Caco-2 (cell line): ENCODE measurements at regions not wholly inside any gene's neighbourhood (a gene's known extent, or its start where the extent isn't known, plus 50 kb on each side); places are given as distances from the start of the nearest gene placed in this dataset.

Experiments used
- BruUV-seq: library from RNA; stranded (reverse); fragments of 400-500 nt; replicated peaks from 2 replicates; lab custom pipeline; 2021; lab: Mats Ljungman, UMichigan
- CTCF ChIA-PET: fragments of 300-600 bp; sonication (Branson Sonifier 250); formaldehyde crosslinking; loops from one replicate; lab custom pipeline; 2022; ENCODE audit warnings: antibody characterized with exemption; lab: Charles Lee
- POLR2A ChIA-PET: fragments of 300-600 bp; sonication (Branson Sonifier 250); formaldehyde crosslinking; loops from one replicate; lab custom pipeline; 2022; ENCODE audit warnings: antibody characterized with exemption; lab: Charles Lee
- DNase-seq, 2 experiments: peaks; one replicate each; pipeline versions ENCODE4 v3.0.0 to v3.0.0-alpha.2; 2020 to 2022
- H3K27me3 ChIP-seq: replicated peaks from 2 replicates; pipeline ENCODE4 v1.6.0; 2011; ENCODE audit warnings: low read length; ENCODE audit not compliant: control insufficient read depth, insufficient read depth
- H3K36me3 ChIP-seq: 2 replicates; pipeline ENCODE4 v1.5.1; 2011; ENCODE audit warnings: low read length; ENCODE audit not compliant: control insufficient read depth, insufficient read depth
- H3K4me1 ChIP-seq: fragments of 250-450 bp; sonication (Bioruptor Pico); 2 replicates; pipeline ENCODE4 v1.5.1; 2020; ENCODE audit warnings: mild to moderate bottlenecking
- H3K4me3 ChIP-seq: 2 replicates; pipeline ENCODE4 v1.5.1; 2011; ENCODE audit warnings: low read depth, mild to moderate bottlenecking, control low read depth, low read length
- H3K9me3 ChIP-seq: fragments of 250-450 bp; sonication (Bioruptor Pico); 2 replicates; pipeline ENCODE4 v1.5.1; 2020; ENCODE audit warnings: mild to moderate bottlenecking, moderate library complexity
- H3K27ac Mint-ChIP-seq: one replicate; pipeline ENCODE4 v1.8.0; 2022; ENCODE audit warnings: mixed read lengths; ENCODE audit not compliant: unreplicated experiment
- H3K27me3 Mint-ChIP-seq: one replicate; pipeline ENCODE4 v1.8.0; 2022; ENCODE audit warnings: mixed read lengths; ENCODE audit not compliant: insufficient read depth, unreplicated experiment
- H3K36me3 Mint-ChIP-seq: one replicate; pipeline ENCODE4 v1.8.0; 2022; ENCODE audit warnings: mild to moderate bottlenecking, mixed read lengths; ENCODE audit not compliant: insufficient read depth, unreplicated experiment
- H3K4me1 Mint-ChIP-seq: one replicate; pipeline ENCODE4 v1.8.0; 2022; ENCODE audit warnings: low read depth, mixed read lengths; ENCODE audit not compliant: unreplicated experiment
- H3K4me3 Mint-ChIP-seq: one replicate; pipeline ENCODE4 v1.8.0; 2022; ENCODE audit warnings: mild to moderate bottlenecking, moderate library complexity, mixed read lengths; ENCODE audit not compliant: unreplicated experiment
- H3K9me3 Mint-ChIP-seq: one replicate; pipeline ENCODE4 v1.8.0; 2022; ENCODE audit warnings: mixed read lengths; ENCODE audit not compliant: unreplicated experiment
- intact Hi-C: fragments of 100-400 bp; cut with micrococcal nuclease; formaldehyde crosslinking; loops from one replicate; pipeline ENCODE4 v1.10.0; 2022; ENCODE audit not compliant: unreplicated experiment
- TF ChIP-seq, protein P1 (sequence below), 2 experiments: fragments of 200-600 bp in 1 of 2; IDR thresholded peaks; 1 replicate in 1 of 2; 2 replicates in 1 of 2; pipeline versions ENCODE4 v1.5.1 to v1.8.0; 2011 to 2022; ENCODE audit warnings: antibody characterized with exemption in 1 of 2, control low read depth in 1 of 2, inconsistent platforms in 1 of 2, low read depth in 1 of 2, low read length in 1 of 2, mild to moderate bottlenecking in 1 of 2, moderate library complexity in 1 of 2; ENCODE audit not compliant: insufficient read depth in 1 of 2, severe bottlenecking in 1 of 2, unreplicated experiment in 1 of 2

DNA sequence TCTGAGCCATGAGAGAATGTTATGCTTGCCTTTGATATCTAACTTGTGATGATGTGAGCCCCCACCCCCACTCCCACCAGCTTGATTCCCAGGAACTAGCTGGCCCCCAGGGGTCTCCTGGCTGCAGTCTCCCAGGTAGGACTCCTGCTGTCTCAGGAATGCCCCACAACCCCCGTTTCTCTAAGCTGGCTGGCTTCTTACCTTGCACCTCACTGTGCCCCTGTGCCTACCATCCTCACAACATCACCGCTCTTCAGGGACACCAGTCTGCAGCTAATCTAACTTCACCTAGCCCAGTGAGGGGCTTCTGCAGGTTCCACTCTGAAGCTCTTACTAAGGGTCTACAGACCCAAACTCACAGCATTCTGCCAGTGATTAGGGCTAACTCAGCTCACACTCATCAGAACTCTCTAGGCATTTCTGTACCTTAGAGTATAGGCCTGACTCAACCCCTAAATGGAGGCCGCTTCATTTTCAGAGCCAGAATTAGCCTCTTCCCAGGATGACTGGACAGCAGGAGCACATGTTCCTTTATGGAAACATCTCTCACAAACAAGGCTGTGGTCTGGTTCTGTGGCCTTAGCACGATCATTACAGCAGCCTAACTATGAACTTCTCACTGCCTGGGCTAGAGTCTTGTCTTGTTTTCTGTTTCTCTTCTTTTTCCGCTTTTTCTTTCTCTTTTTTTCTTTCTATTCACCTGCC lies 72.8 kb upstream of the IFNG-AS1 start:
- Mint-ChIP-seq H3K36me3 (no peaks in the 10 kb centered on the region), H3K27me3 (peaks cover 3% of the 10 kb centered on the region), H3K27ac (no peak overlapping the region), H3K4me3 (no peak overlapping the region), H3K4me1 (peaks cover 25% of the 10 kb centered on the region), H3K9me3 (no peaks in the 10 kb centered on the region)
- TF ChIP-seq, protein P1, sequence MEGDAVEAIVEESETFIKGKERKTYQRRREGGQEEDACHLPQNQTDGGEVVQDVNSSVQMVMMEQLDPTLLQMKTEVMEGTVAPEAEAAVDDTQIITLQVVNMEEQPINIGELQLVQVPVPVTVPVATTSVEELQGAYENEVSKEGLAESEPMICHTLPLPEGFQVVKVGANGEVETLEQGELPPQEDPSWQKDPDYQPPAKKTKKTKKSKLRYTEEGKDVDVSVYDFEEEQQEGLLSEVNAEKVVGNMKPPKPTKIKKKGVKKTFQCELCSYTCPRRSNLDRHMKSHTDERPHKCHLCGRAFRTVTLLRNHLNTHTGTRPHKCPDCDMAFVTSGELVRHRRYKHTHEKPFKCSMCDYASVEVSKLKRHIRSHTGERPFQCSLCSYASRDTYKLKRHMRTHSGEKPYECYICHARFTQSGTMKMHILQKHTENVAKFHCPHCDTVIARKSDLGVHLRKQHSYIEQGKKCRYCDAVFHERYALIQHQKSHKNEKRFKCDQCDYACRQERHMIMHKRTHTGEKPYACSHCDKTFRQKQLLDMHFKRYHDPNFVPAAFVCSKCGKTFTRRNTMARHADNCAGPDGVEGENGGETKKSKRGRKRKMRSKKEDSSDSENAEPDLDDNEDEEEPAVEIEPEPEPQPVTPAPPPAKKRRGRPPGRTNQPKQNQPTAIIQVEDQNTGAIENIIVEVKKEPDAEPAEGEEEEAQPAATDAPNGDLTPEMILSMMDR (IDR thresholded peaks at IDR 0.05; ENCODE audit: insufficient read depth in 1 of 2, low read depth in 1 of 2, low read length in 1 of 2, severe bottlenecking in 1 of 2, unreplicated experiment in 1 of 2): no peak
- Histone ChIP-seq H3K4me3 (no peak overlapping the region), H3K9me3 (no peaks in the 10 kb centered on the region), H3K36me3 (no peaks in the 10 kb centered on the region), H3K27me3 (no peaks in the 10 kb centered on the region), H3K4me1 (peaks cover 19% of the 10 kb centered on the region)
- intact Hi-C loops: no loop called here
- DNase-seq: no peak
- ChIA-PET POLR2A (no interaction called here), CTCF (no interaction called here)
- BruUV-seq: no TSS peak

DNA sequence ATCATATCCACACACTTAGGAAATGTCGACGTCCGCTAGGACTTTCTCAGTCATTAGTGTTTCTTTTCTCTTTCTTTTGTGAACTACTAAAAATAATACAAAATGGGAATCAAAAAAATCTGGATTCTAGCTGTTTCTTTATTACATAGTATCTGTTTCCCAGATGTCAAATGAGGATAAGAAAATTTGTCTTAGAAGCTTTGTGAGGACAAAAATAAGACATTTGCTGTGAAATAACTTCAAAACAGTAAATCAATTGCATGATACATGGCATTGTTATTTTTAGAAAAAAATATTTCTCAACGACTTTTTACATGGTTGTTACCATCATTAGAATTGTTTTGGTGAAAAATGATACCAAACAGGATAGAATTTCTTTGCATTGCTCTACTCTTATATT lies 71.4 kb upstream of the IFNG-AS1 start:
- Histone ChIP-seq H3K36me3 (no peaks in the 10 kb centered on the region), H3K9me3 (no peaks in the 10 kb centered on the region), H3K4me3 (no peak overlapping the region), H3K4me1 (peaks cover 23% of the 10 kb centered on the region), H3K27me3 (no peaks in the 10 kb centered on the region)
- no peak for DNase-seq
- TF ChIP-seq, protein P1 (IDR thresholded peaks at IDR 0.05; ENCODE audit: insufficient read depth in 1 of 2, low read depth in 1 of 2, low read length in 1 of 2, severe bottlenecking in 1 of 2, unreplicated experiment in 1 of 2): no peak
- intact Hi-C loops: no loop called here
- H3K36me3 Mint-ChIP-seq: no peaks in the 10 kb centered on the region
- H3K27ac Mint-ChIP-seq: no peak overlapping the region
- H3K27me3 Mint-ChIP-seq: peaks cover 3% of the 10 kb centered on the region
- POLR2A ChIA-PET: no interaction called here
- CTCF ChIA-PET: no interaction called here
- H3K4me1 Mint-ChIP-seq: peaks cover 24% of the 10 kb centered on the region
- no peak overlapping the region for H3K4me3 Mint-ChIP-seq
- no TSS peak for BruUV-seq
- H3K9me3 Mint-ChIP-seq: no peaks in the 10 kb centered on the region

DNA sequence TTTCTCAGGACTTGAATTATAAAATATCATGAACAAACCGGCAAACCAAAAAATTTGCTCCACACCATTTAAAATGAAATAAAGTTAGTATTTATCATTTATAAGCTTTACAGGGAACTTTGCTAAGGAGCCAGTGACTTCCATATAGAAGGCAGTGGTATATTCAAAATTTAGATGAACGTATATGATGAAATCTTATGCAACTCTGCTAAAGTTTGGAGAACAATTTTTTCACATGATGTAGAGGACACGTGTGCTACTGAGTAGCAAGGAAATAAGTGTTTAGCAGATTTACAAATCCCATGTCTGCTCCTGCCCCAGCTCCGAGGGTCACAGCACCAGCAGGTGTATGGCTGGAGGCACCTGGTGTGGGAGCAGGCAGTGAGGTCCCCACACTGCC lies 70.8 kb upstream of the IFNG-AS1 start:
- BruUV-seq: no TSS peak
- H3K36me3 Mint-ChIP-seq: no peaks in the 10 kb centered on the region
- no peaks in the 10 kb centered on the region for H3K9me3 ChIP-seq
- DNase-seq: no peak
- H3K4me3 ChIP-seq: no peak overlapping the region
- intact Hi-C loops: no loop called here
- ChIA-PET POLR2A (no interaction called here), CTCF (no interaction called here)
- peaks cover 3% of the 10 kb centered on the region for H3K27me3 Mint-ChIP-seq
- H3K27me3 ChIP-seq: no peaks in the 10 kb centered on the region
- H3K4me1 ChIP-seq: peaks cover 23% of the 10 kb centered on the region
- H3K36me3 ChIP-seq: no peaks in the 10 kb centered on the region
- TF ChIP-seq, protein P1 (IDR thresholded peaks at IDR 0.05; ENCODE audit: insufficient read depth in 1 of 2, low read depth in 1 of 2, low read length in 1 of 2, severe bottlenecking in 1 of 2, unreplicated experiment in 1 of 2): no peak
- no peaks in the 10 kb centered on the region for H3K9me3 Mint-ChIP-seq
- no peak overlapping the region for H3K4me3 Mint-ChIP-seq
- H3K4me1 Mint-ChIP-seq: peaks cover 18% of the 10 kb centered on the region
- H3K27ac Mint-ChIP-seq: no peak overlapping the region
